ENCODE measurements at regions not wholly inside any gene's neighbourhood (a gene's known extent, or its start where the extent isn't known, plus 50 kb on each side); places are given as distances from the start of the nearest gene placed in this dataset.

DNA sequence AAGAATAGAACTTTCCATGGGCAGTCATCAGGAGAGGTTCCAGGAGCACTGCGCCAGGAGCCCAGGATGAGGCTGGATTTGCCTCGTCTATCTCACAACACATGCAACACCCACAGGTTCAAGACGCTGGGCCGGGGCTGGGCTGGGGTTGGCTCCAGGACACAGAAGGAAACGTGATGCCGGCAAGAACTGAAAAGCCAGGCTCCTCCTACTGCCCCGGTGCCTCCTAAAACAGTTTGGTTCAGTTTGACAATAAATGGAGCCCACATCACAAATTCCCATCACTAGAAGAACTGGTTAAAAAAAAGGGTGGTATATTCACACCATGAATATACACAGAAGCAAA, 75.9 kb downstream of the INHBB start:
- Mint-ChIP-seq H3K36me3 (ENCODE audit: low read depth) (no peaks in the 10 kb centered on the region), H3K9me3 (no peaks in the 10 kb centered on the region), H3K27ac (no peak overlapping the region), H3K27me3 (ENCODE audit: low read depth, poor library complexity) (peaks cover 52% of the 10 kb centered on the region), H3K4me1 (peaks cover 15% of the 10 kb centered on the region), H3K4me3 (no peak overlapping the region)
- no peak for TF ChIP-seq CTCF (IDR thresholded peaks at IDR 0.05)
- no peak for DNase-seq

- H3K9me3 Mint-ChIP-seq = no peaks in the 10 kb centered on the region
Measured at GRCh38 chr2:120422465-120423160, 76.7 kb downstream of the INHBB start.

DNA sequence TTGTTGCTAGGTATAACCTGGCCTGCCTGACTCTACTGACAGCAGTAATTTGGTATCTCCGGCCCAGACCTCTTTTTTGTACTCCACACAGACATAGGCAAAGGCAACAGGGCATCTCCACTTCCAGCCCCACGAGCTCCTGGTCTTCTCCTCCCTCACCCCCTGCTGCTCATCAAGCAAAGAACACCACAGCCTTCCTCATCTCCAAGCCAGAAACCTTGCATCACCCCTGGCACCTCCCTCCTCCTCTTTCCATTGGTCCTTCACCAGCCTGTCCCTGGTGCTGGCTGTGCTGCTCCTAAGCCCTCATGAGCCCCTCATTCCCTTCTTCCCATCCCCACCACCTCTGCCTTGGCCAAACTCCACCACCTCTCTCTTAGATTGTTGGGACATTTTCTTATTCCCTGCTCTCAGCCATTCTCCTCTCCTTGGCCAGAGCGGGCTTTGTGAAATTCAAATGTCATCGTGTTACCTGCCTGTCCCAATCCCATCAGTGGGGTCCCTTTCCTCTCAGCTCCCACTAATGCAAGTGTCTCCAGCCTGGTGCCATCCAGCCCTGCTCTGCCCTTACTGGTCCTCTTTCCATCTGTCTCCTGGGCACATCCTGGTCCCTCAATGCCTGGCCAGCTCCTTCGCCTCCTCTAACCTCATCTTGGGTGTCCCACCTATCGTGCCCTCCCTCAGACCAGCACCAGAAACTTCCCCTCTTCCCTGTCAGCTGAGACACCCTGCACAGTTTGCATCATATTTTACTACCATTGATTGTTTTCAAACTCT, 77.4 kb downstream of the INHBB start:
- H3K36me3 Mint-ChIP-seq (ENCODE audit: low read depth) = no peaks in the 10 kb centered on the region
- H3K4me3 Mint-ChIP-seq = no peak overlapping the region
- DNase-seq = no peak
- no peak for TF ChIP-seq CTCF (IDR thresholded peaks at IDR 0.05)
- H3K4me1 Mint-ChIP-seq = peaks cover 11% of the 10 kb centered on the region
- peaks cover 62% of the 10 kb centered on the region for H3K27me3 Mint-ChIP-seq (ENCODE audit: low read depth, poor library complexity)
- H3K27ac Mint-ChIP-seq = no peak overlapping the region
- H3K9me3 Mint-ChIP-seq = no peaks in the 10 kb centered on the region

More at GRCh38 chr2:120422465-120423160, 76.7 kb downstream of the INHBB start:
- Mint-ChIP-seq H3K27me3 (ENCODE audit: low read depth, poor library complexity) (peaks cover 59% of the 10 kb centered on the region), H3K4me1 (peaks cover 15% of the 10 kb centered on the region), H3K4me3 (no peak overlapping the region), H3K27ac (no peak overlapping the region), H3K36me3 (ENCODE audit: low read depth) (no peaks in the 10 kb centered on the region)
- TF ChIP-seq CTCF (IDR thresholded peaks at IDR 0.05) = no peak
- no peak for DNase-seq

GRCh38 chr2:120424274-120424796, 78.4 kb downstream of the INHBB start:
- Mint-ChIP-seq H3K9me3 (no peaks in the 10 kb centered on the region), H3K27me3 (ENCODE audit: low read depth, poor library complexity) (peaks cover 62% of the 10 kb centered on the region), H3K4me1 (peaks cover 3% of the 10 kb centered on the region), H3K36me3 (ENCODE audit: low read depth) (no peaks in the 10 kb centered on the region), H3K27ac (no peak overlapping the region), H3K4me3 (no peak overlapping the region)
- no peak for TF ChIP-seq CTCF (IDR thresholded peaks at IDR 0.05)
- DNase-seq = no peak

- DNase-seq = no peak
- Mint-ChIP-seq H3K4me3 (no peak overlapping the region), H3K27ac (no peak overlapping the region), H3K36me3 (ENCODE audit: low read depth) (no peaks in the 10 kb centered on the region), H3K4me1 (peaks cover 6% of the 10 kb centered on the region), H3K9me3 (no peaks in the 10 kb centered on the region), H3K27me3 (ENCODE audit: low read depth, poor library complexity) (peaks cover 61% of the 10 kb centered on the region)
- TF ChIP-seq CTCF (IDR thresholded peaks at IDR 0.05) = no peak
Measured at GRCh38 chr2:120425014-120425413, 79.1 kb downstream of the INHBB start.
